ENCODE measurements at regions not wholly inside any gene's neighbourhood (a gene's known extent, or its start where the extent isn't known, plus 50 kb on each side); places are given as distances from the start of the nearest gene placed in this dataset.
"Not testable (repeated sequence)": the region's sequence is repeated elsewhere in the genome, so short reads cannot be mapped to it uniquely, and the experiment has no call there.

DNA sequence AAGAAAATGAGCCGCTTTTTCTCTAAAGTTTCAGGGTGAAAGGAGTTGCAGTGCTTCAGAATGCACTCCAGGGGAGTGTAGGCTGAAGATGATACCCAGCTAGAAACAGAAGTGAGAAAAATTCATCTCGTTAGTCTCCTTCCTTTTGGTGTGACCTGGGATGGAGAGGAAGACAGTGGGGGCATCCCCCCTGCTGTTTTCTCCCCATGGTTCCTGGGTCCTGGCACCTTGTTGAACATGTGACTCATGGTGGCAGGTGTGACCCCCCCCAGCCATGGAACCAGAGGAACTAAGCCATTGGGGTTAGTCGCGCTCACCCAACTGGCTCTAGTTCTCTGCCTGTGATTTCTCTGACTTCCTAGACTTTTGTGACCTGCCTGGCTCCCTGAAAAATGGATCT is 424.6 kb downstream of the CSNK1G3 start:
- DNase-seq (ENCODE audit: extremely low spot score): no peak
- POLR2A ChIA-PET: no interaction called here
- no peak for TF ChIP-seq CTCF (IDR thresholded peaks at IDR 0.05; ENCODE audit: control extremely low read depth, extremely low read depth, low read depth, missing control alignments)
- CTCF ChIA-PET: no interaction called here

GRCh38 chr5:123933812-123934211 is 421.8 kb downstream of the CSNK1G3 start:
- POLR2A ChIA-PET; CTCF ChIA-PET; DNase-seq (ENCODE audit: extremely low spot score): not testable (repeated sequence)

DNA sequence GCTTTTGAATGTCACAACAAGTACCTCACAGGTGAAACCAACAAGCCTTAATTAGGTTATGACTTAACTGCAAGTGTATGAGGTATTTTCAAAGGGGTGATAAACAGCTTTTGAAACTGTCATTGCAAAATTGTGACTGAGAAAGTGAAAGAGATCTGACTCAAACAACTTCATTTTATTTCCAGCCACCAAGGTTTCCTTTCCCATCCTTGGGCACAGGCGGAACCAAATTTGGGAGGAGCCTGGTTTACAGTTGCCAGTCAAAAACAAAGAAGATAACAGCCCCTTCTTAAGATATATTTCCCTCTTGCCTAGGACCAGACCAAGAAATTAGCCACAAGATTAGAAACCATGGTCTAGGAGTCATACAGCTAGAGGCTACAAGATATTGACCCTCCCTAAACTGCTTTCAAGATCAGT is 417.1 kb downstream of the CSNK1G3 start:
- POLR2A ChIA-PET: no interaction called here
- CTCF ChIA-PET: interaction anchor here (1.3 kb wide), 2 partner anchors 42 to 86 kb away, joined by 3 read pairs; no protein-coding TSS in a partner anchor

GRCh38 chr5:123928401-123928800 is 416.4 kb downstream of the CSNK1G3 start:
- no peak for TF ChIP-seq CTCF (IDR thresholded peaks at IDR 0.05; ENCODE audit: control extremely low read depth, extremely low read depth, low read depth, missing control alignments)
- no peak for DNase-seq (ENCODE audit: extremely low spot score)
- ChIA-PET CTCF (interaction anchor here (1.3 kb wide), 2 partner anchors 42 to 85 kb away, joined by 3 read pairs; no protein-coding TSS in a partner anchor), POLR2A (no interaction called here)

More for the DNA sequence above, 417.1 kb downstream of the CSNK1G3 start:
- no peak for DNase-seq (ENCODE audit: extremely low spot score)
- TF ChIP-seq CTCF (IDR thresholded peaks at IDR 0.05; ENCODE audit: control extremely low read depth, extremely low read depth, low read depth, missing control alignments): no peak

GRCh38 chr5:123921193-123921592 is 409.2 kb downstream of the CSNK1G3 start:
- no peak for DNase-seq (ENCODE audit: extremely low spot score)
- ChIA-PET POLR2A (no interaction called here), CTCF (no interaction called here)
- no peak for TF ChIP-seq CTCF (IDR thresholded peaks at IDR 0.05; ENCODE audit: control extremely low read depth, extremely low read depth, low read depth, missing control alignments)

- no peak for DNase-seq (ENCODE audit: extremely low spot score)
- CTCF ChIA-PET: interaction anchor here (0.9 to 1.1 kb wide), 2 partner anchors 9 to 27 kb away, joined by 3 read pairs; no protein-coding TSS in a partner anchor
- TF ChIP-seq CTCF (IDR thresholded peaks at IDR 0.05; ENCODE audit: control extremely low read depth, extremely low read depth, low read depth, missing control alignments): no peak
- POLR2A ChIA-PET: no interaction called here
Measured at GRCh38 chr5:123916345-123917121, 404.6 kb downstream of the CSNK1G3 start.

DNA sequence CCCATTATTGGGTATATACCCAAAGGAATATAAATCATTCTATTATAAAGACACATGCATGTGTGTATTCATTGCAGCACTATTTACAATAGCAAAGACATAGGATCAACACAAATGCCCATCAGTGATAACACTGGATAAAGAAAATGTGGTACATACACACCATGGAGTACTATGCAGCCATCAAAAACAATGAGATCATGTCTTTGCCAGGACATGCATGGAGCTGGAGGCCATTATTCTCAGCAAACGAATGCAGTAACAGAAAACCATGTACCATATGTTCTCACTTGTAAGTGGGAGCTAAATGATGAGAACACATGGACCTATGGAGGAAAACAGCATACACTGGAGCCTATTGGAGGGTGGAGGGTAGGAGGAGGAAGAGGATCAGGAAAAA is 402.4 kb downstream of the CSNK1G3 start:
- ChIA-PET POLR2A (no interaction called here), CTCF (no interaction called here)
- DNase-seq (ENCODE audit: extremely low spot score): no peak
- TF ChIP-seq CTCF (IDR thresholded peaks at IDR 0.05; ENCODE audit: control extremely low read depth, extremely low read depth, low read depth, missing control alignments): no peak
